HG02938 (cell line): ENCODE measurements at regions not wholly inside any gene's neighbourhood (a gene's known extent, or its start where the extent isn't known, plus 50 kb on each side); places are given as distances from the start of the nearest gene placed in this dataset.

Experiments
- ATAC-seq: cut with Tn5 transposase; IDR thresholded peaks from one replicate; pipeline ENCODE4 v1.9.1; 2021; ENCODE audit warnings: mild to moderate bottlenecking, moderate library complexity; ENCODE audit not compliant: unreplicated experiment

DNA sequence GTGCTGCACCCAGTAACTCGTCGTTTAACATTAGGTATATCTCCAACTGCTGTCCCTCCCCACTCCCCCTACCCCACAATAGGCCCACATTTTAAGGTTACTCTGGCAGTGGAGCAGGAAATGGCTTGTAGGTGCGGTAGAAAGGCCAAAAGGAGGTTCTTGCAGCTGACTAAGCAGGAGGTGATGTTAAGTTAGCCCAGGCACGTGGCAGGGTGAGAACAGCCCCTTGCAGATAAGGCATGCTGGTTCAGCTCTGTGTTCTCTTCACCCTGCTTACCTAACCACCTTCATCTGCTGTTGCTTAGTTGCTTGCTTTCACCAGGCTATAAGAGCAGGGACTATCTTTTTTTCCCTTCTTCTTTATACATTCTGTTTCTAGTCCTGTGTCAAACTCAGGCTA is 1082.8 kb upstream of the RBFOX1 start:
- ATAC-seq, result no peak

DNA sequence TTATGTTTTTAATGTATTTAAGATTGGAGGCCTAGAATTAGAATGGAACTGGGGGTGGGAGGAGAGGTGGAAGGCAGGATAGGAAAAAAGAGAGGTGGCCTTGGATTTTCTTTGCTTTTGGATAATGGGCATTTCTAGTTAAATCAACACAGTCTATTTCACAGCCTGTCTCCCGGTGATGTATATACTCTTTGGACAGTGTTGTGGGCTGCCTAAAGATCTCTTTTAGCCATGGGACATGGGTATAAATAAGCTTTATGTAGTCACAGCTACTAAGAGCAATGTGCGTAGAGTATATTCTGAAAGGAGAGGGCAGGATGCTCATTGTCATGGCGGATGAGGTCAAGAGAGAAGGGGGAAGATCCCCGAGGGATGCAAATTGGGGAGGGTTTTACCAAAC is 1084.4 kb upstream of the RBFOX1 start:
- no peak for ATAC-seq

DNA sequence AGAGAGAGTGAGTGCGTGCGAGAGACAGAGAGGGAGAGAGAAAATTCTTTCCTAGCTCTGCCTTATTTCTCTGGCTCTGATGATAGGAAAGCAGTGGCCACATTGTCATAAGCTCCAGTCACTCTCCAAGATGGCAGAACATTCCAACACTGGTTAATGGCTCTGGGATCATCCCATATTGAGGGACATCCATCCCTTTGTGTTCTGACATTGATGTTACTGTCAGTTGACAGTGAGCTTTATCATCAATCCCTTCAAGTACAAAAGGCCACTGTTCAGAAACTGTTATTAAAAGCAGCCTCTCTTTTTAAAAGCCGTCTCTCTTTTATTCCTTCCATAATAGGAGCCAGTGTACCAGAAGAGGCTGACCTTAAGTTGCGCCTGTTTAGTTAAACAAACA is 1084.9 kb upstream of the RBFOX1 start:
- ATAC-seq, result no peak

DNA sequence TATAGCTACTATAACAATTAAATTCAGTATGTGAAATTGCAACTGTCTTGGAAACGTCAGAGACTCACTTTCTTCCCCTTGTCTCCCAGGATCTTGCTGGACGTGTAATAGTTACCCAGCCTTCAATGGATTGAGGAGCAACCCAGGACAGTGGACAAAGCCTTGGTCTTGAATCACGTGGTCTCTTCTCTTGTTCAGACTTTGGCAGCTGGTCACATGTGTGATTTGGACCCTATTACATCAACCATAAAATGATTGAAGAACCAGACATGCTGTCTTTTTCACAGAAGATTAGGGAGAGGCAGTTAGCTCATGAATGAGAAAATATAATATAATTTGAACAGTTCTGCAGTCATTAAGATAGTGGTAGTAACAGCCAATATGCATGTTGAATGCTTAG is 1085.5 kb upstream of the RBFOX1 start:
- no peak for ATAC-seq

DNA sequence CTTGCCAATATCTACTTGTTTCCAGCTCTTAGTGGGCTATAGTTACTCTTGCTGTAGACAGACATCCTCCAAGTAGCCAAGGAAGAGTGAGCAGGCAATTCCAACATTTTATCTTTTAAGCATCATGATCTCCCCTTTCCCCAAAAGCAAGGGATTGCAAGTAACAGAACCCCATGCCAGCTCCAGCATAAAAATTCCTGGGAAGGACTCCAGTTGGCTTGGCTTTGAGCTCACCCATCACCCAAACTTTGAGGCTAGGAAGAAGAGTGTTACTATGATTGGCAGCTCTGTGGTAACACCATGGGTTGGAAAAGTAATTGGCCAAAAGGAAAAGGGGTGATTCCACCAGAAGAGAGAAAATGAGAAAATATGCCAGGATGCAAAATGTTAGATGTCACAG is 1086.4 kb upstream of the RBFOX1 start:
- no peak for ATAC-seq

DNA sequence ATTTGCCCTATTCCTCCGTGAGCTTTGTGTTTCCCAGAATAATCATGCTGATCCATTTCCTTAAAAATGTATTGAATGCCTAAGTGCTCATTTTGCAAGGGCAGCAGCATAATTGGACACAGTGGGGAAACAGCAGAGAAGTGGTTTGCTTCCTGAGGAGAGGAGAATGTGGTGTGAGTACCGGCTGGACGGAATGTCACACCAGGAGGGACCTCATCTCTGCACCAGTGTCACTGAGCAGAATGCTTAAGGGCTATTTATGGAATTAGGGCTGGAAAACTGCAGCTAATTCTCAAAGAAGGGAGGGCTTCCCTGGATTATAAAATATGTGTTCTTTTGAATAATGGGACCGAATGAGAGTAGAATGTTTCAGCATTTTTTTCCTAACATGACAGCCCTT is 1100.6 kb upstream of the RBFOX1 start:
- no peak for ATAC-seq

DNA sequence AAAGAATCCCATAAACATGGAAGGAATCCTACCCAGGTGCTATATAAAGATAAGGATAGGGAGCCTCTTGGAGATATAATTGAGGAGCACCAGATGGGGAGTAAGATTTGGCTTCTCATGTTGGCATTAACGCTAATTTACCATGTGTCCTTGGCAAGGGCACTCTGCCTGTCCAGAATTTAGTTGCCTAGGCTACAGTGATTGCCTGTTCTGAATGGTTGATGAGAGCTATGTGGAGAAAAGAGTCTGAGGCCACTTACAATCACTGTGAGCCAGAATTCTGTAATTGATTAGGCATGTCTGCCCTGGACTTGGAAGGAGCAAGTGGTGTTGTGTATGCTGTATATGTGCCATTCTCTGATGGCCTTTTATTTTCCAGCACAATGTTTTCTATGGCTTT is 1101.2 kb upstream of the RBFOX1 start:
- no peak for ATAC-seq

DNA sequence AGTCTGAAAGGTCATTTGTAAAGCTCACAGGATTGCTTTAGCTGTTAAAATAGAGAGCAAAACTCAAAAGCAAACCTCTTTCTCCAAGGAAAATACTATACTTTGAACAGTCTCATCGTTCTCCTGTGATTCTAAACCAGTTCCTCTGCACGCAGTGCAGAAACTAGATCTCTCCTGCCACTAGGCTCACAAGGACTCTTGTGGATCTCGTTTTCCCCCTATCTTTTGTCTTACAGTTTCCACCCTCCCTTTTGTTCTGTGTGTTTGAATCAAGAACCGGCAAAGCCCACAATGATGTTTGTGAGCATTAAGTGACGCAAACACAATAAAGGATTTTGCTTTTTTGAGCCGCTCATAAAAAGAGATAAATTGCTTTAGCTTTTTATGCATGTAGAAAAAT is 1103.5 kb upstream of the RBFOX1 start:
- no peak for ATAC-seq

DNA sequence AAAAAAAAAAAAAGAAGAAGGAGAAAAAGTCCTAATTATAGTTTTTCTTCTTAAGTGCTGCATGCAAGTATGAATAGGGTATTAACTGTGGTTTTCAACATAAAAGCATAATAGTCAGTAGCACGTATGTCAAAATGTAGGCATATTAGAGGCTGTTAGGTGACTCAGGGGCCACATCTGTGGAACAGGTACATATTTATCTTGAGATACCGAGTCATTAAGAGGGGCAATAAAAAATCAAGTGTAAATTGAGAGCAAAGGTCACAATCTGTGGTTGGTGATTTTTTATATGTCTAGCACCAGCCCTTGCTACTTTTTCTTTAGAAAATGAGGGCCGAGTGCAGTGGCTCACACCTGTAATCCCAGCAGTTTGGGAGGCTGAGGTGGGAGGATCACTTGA is 1113.8 kb upstream of the RBFOX1 start:
- no peak for ATAC-seq

DNA sequence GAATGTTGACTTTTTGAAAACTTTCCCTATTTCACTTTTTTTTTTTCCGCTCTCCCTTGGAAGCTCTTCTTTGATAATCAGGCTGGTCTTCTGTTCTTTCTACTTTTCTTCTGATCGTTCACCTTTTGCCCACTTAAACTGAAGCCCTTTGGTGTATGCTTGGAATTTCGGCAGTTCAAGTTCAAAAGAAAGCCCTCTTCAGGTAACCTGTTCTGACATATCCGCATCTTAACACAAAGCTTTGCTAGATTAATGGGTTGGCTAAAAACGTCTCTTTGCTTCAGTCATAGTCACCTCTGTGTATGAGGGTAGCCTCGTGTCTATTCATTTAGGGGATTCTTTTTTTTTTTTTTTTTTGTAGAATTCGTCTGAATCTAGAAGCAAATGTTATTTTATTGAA is 1115.8 kb upstream of the RBFOX1 start:
- ATAC-seq, result no peak

DNA sequence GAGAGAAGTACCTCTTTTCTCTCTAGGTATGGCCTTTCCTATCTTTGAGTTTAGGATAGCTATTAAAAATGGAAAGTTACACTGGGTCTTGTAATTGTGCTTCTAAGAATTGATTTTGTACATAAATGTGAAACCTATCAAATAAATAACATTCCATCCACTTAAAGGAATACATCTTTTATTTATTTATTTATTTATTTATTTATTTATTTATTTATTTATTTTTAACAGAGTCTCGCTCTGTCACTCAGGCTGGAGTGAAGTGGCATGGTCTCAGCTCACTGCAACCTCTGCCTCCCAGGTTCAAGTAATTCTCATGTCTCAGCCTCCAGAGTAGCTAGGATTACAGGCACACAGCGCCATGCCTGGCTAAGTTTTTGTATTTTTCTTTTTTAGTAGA is 1114.0 kb upstream of the EEF2KMT start:
- ATAC-seq, result no peak

DNA sequence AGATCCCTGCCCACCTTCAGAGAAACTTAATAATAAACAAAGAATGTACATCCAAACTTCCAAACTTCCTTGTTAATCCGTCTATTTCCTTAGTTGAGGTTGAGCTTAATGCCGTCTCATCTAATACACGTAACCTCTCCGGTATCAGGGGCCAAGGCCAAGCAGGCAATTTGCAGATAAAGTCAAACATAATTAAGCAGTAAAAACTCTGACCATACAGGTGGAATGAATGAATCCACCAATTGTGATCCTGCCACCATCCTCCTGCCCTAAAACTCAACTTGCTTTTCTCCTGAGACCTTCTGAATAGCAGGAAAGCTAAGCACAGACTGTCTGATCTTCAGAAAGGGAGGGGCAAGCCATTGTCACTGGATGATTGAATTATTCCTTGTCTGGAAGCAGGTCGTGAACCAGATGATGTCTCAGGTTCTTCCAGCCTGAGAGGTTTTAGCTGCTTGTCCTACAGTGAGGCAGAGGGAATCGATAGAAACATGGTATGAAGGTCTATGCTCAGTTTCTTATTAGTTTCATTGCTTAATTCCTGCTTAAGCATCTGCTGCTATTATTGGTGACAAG is 1111.8 kb upstream of the EEF2KMT start:
- ATAC-seq, result no peak

DNA sequence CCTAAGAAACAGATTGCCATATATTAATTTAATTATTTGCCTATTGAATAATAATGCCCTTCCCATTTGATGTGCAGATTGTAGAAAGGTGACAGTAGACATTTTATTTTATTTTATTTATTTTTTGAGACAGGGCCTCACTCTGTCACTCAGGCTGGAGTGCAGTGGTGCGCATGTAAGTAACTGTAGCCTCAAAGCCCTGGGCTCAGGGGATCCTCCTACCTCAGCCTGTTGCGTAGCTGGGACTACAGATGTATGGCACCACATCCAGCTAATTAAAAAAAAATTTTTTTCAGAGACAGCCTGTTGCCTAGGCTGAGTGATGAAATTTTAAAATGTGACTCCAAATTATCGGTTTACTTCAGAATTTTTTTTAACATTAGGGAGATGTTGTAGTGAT is 1110.0 kb upstream of the EEF2KMT start:
- ATAC-seq, result no peak

DNA sequence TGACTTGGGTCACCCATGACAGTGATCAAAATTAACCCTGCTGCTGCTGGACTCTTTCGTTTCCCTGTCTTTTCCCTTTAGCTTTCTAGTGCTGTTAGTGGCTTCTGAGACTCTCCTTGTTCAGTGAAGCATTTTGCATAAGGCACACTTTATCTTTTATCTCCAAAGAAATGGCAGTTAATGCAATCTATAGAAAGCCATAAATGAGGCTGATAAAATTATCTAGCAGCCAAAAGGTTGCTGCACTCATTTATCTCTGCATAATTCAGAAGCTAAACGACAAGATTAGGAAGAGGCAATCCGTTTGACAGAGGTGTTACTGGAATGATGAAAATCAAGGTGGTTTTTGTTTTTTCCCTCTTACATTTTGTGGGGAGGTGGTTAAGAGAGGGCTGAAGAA is 1109.5 kb upstream of the EEF2KMT start:
- ATAC-seq, result no peak

DNA sequence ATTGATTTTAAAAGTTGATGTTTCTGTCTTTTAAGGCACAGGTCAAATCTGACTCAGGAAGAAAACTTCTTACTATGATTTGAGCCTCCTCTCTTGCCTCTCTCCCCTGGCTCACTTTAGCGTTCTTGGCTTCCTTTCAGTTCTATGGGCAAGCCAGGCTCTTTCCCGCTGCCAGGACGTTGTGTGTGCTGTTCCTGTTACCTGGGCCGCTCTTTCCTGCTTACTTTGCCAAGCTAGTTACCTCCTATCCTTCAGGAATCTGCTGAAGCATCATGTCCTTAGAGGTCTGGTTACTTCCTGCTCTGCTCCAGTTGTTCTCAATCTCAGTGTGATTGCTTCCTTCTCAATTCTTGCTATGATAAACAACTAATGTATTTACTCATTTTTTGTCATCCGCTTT is 1108.5 kb upstream of the EEF2KMT start:
- ATAC-seq, result no peak

DNA sequence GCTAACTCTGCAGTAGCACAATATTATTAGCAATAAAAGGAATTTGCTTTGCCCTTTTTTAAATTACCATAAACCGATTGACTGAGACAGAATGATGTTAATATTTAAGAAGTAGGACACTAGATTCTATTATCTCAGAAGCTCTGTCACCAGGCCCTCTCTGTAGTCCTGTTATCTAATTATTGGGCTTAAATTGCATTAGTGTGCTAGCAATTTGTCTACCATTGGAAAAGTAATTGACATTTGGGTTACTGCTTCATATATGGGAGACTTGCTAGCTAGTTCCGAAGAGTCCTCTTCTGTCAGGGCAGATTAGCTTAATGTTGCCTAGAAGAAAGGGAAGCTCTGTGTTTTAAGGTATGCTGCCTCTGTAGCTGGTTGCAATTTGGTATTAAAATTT is 1107.3 kb upstream of the EEF2KMT start:
- ATAC-seq, result no peak

DNA sequence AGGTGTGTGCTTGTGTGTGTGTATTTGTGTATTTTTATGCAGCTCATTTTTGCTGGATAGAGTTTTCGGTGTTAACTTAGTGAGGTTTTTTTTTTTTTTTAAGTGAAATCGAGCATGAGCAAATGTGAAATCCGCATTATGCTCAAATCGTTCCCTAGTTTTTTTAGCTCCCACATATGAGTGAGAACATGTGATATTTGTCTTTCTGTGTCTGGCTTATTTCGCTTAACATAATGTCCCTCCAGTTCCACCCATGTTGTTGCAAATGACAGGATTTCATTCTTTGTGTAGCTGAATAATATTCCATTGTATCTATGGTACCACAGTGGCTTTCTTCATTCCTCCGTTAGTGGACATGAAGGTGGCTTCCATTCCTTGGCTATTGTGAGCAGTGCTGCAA is 1103.3 kb upstream of the EEF2KMT start:
- ATAC-seq, result no peak

DNA sequence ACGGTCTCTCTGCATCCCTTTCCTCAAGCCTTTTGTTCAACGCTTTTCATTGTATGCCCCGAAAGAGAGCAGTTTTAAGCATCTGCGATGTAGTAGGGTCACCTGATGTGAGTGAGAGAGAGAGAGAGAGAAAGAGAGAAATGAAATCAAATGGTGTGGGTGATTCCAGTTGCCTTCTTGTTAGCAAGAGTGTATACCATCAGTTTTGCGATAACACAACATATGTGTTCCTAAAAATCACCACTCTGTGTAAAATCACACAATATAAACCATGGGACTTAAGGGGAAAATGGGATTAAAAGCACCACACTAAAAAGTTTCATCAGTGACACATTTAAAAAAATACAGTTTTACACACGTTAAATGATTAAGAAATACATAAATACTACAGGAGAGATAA is 1102.7 kb upstream of the EEF2KMT start:
- no peak for ATAC-seq

DNA sequence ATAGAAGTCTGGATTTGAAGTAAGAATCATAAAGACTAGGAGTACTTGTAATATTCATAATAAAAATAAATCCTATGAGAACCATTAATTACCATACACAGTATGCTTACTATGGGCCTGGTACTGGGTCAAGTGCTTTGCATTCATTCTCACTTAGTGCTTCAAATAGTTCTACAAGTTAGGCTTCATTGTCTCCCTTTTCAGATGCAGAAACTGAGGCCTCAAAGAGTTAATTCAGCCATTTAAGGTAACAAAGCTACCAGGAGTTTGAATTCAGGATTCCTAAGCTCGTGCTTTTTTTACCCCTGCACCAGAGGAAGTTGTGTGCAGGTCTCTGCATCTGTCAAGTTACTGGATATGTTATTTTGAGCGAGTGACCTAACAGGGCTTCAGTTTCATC is 1098.4 kb upstream of the EEF2KMT start:
- no peak for ATAC-seq

DNA sequence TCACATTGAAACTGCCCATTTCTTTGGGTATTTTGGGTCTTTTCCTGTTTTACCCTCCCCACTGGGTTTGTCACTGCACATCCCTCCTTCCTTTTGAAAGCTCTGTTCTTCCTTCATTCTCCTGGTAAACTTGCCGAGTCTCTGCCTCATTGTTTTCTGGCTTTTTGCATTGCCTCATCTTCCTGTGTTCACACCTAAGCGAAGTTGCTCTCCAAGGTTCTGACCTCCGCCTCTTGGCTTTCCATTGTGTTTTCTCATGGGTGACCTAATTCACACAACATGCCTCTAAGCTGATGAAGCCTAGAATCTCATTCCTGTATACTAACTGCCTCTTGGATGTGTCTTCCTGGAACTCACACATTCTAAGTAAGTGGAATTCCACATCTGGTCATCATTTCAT is 1096.1 kb upstream of the EEF2KMT start:
- ATAC-seq, result no peak

DNA sequence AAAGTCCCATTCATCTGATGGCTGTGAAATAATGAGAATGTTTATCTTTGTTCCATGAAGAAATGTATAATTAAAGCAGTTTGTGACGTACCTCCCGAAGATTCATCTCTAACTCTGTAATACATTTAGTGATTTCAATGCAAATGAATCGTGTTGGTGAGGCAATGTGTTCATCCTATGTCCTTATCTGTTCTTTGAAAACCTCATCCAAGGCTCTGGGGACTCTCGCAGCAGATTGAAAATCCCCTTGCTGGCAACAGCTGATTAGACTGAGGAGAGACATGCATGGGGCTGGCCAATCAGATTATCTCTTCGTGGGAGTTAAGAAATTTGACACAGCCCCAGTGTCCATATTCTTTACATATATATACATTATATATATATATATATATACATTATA is 1095.4 kb upstream of the EEF2KMT start:
- ATAC-seq, result no peak

DNA sequence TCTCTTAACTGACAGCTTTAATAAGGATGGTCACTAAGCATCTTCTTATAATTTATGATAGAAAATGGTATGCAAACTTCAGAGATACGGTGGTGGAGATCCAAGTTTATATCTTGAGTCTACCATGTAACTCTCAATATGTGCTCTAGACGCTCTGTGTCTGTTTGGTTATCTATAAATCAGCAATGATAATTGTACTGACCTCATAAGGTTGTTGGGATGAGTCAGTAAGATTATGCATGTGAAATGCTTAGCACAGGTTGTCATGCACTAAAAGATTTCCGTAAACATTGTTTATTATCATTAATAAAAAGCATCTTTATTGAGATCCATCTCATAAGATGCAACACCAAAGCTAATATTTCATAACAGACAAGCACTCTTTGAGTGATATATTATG is 1094.9 kb upstream of the EEF2KMT start:
- no peak for ATAC-seq

DNA sequence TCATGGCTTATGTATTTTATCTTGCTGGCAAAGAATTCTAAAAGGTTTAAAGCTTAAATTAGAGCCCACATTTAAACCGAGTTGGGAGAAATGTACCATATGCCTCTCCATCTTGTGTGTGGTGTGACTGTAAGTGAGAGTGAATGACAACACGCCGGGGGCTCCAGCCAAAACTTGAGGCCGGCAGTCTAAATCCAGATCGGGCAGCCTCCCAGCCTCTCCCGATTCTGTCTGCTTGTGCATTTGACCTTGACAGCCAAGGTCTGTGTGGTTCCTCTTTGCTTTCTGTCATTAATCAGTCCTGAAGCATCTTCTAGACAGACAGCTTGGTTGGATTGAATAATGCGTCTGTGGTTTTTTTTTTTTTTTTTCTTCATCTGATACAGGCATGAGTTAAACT is 1093.2 kb upstream of the EEF2KMT start:
- no peak for ATAC-seq

DNA sequence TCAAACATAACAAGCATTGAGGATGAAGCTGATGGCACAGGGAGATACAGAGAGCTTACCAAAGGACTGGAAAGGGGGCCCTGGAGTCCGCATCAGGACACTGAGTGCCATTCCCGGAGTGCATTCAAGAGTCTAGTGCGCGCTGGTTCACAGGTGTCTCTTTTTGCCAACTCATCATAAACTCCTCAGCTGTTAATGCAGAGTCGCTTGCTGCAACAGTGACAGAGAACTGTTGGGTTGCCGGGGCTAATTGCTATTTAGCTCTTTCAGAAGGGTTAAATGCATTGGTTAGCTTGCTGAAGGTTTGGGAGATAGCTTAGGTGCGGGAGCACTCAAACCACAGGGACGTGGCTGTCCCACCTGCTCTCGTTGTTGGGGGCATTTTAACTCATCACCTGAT is 1091.6 kb upstream of the EEF2KMT start:
- ATAC-seq, result no peak
